Sigmoid colon (tissue), 6 donors: ENCODE measurements at regions not wholly inside any gene's neighbourhood (a gene's known extent, or its start where the extent isn't known, plus 50 kb on each side); places are given as distances from the start of the nearest gene placed in this dataset.

Experiments
- DNase-seq: peaks from one replicate; pipeline ENCODE4 v3.0.0-alpha.2; 2019
- H3K27ac ChIP-seq, 4 donors: fragments of 200-600 bp; sonication (generic); one replicate each; pipeline ENCODE4 v1.5.1; 2016 to 2019; ENCODE audit warnings: mild to moderate bottlenecking in 1 of 4
- H3K27me3 ChIP-seq, 3 donors: fragments of 200-600 bp; sonication (generic); one replicate each; pipeline ENCODE4 v1.5.1; 2019; ENCODE audit warnings: mild to moderate bottlenecking in 1 of 3
- H3K36me3 ChIP-seq, 4 donors: fragments of 200-600 bp; sonication (generic); one replicate each; pipeline ENCODE4 v1.5.1; 2016 to 2019
- H3K4me1 ChIP-seq, 4 donors: fragments of 200-600 bp; sonication (generic); one replicate each; pipeline ENCODE4 v1.5.1; 2017 to 2019
- H3K4me3 ChIP-seq, 4 donors: fragments of 200-600 bp; sonication (generic); one replicate each; pipeline ENCODE4 v1.5.1; 2017 to 2019; ENCODE audit warnings: mild to moderate bottlenecking in 2 of 4, moderate library complexity in 1 of 4
- H3K9me3 ChIP-seq, 4 donors: fragments of 200-600 bp in 3 of 4; sonication (generic) in 3 of 4; one replicate each; pipeline versions ENCODE4 v1.5.1 to v1.6.1; 2013 to 2019
- CTCF ChIP-seq, 4 experiments: fragments of 450-650 bp in 3 of 4; fragments of 200-600 bp in 1 of 4; IDR thresholded peaks; one replicate each; pipeline ENCODE4 v1.5.1; 2016 to 2019; ENCODE audit warnings: antibody characterized with exemption in 4 of 4, mild to moderate bottlenecking in 3 of 4, moderate library complexity in 2 of 4
- EP300 ChIP-seq, 4 donors: sonication (generic); formaldehyde crosslinking; IDR thresholded peaks; one replicate each; pipeline ENCODE4 v1.6.1; 2017; ENCODE audit warnings: antibody characterized with exemption in 4 of 4
- POLR2A ChIP-seq, 2 donors: fragments of 450-650 bp; IDR thresholded peaks; one replicate each; pipeline ENCODE4 v1.6.1; 2016; ENCODE audit warnings: antibody characterized with exemption in 2 of 2, mild to moderate bottlenecking in 2 of 2, moderate library complexity in 2 of 2
- POLR2AphosphoS5 ChIP-seq, 4 donors: sonication (generic); formaldehyde crosslinking; IDR thresholded peaks; one replicate each; pipeline ENCODE4 v1.6.1; 2017; ENCODE audit warnings: antibody characterized with exemption in 4 of 4
- WGBS, 2 donors: extraction: QIAGEN DNeasy Blood & Tissue Kit; methylation state at CpG; one replicate each; pipeline ENCODE4 v1.1.7; 2013; 5-methylcytosine and 5-hydroxymethylcytosine counted together
- intact Hi-C: fragments of 100-400 bp; cut with DNase I; formaldehyde crosslinking; loops from one replicate; pipeline ENCODE4 v1.15.1; 2023
- donor health status: healthy with polysubstance abuse.
- donor health status: healthy.

- 91 to 94% methylated on average over 2 of the region's 2 CpGs for WGBS, 2 donors
- no peak overlapping the region for H3K27ac ChIP-seq
- TF ChIP-seq POLR2AphosphoS5 (IDR thresholded peaks at IDR 0.05) (no peak), CTCF (IDR thresholded peaks at IDR 0.05) (no peak), POLR2A (IDR thresholded peaks at IDR 0.05) (no peak), EP300 (IDR thresholded peaks at IDR 0.05) (no peak)
- no peak overlapping the region for H3K4me3 ChIP-seq
- no peaks in the 10 kb centered on the region for H3K27me3 ChIP-seq
- no peaks in the 10 kb centered on the region for H3K36me3 ChIP-seq
- intact Hi-C loops: no loop called here
- H3K4me1 ChIP-seq: peaks cover 0 to 7% (median 2%) of the 10 kb centered on the region in 4 donors
- H3K9me3 ChIP-seq: no peaks in the 10 kb centered on the region
- DNase-seq: no peak
These were observed 264.6 kb upstream of the RASGEF1B start for GRCh38 chr4:81736324-81736723.

GRCh38 chr4:81732980-81733379 lies 261.3 kb upstream of the RASGEF1B start:
- Histone ChIP-seq H3K27me3 (no peaks in the 10 kb centered on the region), H3K27ac (no peak overlapping the region), H3K36me3 (no peaks in the 10 kb centered on the region), H3K4me1 (no peaks in the 10 kb centered on the region), H3K4me3 (no peak overlapping the region), H3K9me3 (no peaks in the 10 kb centered on the region)
- TF ChIP-seq CTCF (IDR thresholded peaks at IDR 0.05): no peak
- TF ChIP-seq POLR2AphosphoS5 (IDR thresholded peaks at IDR 0.05): no peak
- TF ChIP-seq POLR2A (IDR thresholded peaks at IDR 0.05): no peak
- no peak for TF ChIP-seq EP300 (IDR thresholded peaks at IDR 0.05)
- WGBS, 2 donors: 87 to 97% methylated on average over 1 of the region's 1 CpG
- intact Hi-C loops: no loop called here
- DNase-seq: no peak

- Histone ChIP-seq H3K9me3 (no peaks in the 10 kb centered on the region), H3K4me1 (peaks cover 0 to 9% (median 0%) of the 10 kb centered on the region in 4 donors), H3K27me3 (no peaks in the 10 kb centered on the region), H3K36me3 (no peaks in the 10 kb centered on the region), H3K27ac (no peak overlapping the region), H3K4me3 (no peak overlapping the region)
- peak; percentile 74 for DNase-seq
- intact Hi-C loops: no loop called here
- WGBS, 2 donors: 68 to 79% methylated on average over 2 of the region's 2 CpGs
- no peak for TF ChIP-seq POLR2AphosphoS5 (IDR thresholded peaks at IDR 0.05)
- TF ChIP-seq CTCF (IDR thresholded peaks at IDR 0.05): no peak
- no peak for TF ChIP-seq POLR2A (IDR thresholded peaks at IDR 0.05)
- TF ChIP-seq EP300 (IDR thresholded peaks at IDR 0.05): no peak
These were observed 253.2 kb upstream of the RASGEF1B start for GRCh38 chr4:81724925-81725329.

- H3K27me3 ChIP-seq: no peaks in the 10 kb centered on the region
- TF ChIP-seq EP300 (IDR thresholded peaks at IDR 0.05): no peak
- TF ChIP-seq POLR2A (IDR thresholded peaks at IDR 0.05): no peak
- no peak for TF ChIP-seq POLR2AphosphoS5 (IDR thresholded peaks at IDR 0.05)
- TF ChIP-seq CTCF (IDR thresholded peaks at IDR 0.05): no peak
- H3K4me3 ChIP-seq: no peak overlapping the region
- WGBS, 2 donors: 58 to 81% methylated on average over 3 of the region's 3 CpGs
- peaks cover 0 to 9% (median 0%) of the 10 kb centered on the region in 4 donors for H3K4me1 ChIP-seq
- no peak overlapping the region for H3K27ac ChIP-seq
- no peaks in the 10 kb centered on the region for H3K9me3 ChIP-seq
- H3K36me3 ChIP-seq: no peaks in the 10 kb centered on the region
- intact Hi-C loops: no loop called here
- DNase-seq: peak; percentile 70
These were observed 252.3 kb upstream of the RASGEF1B start for GRCh38 chr4:81723927-81724587.
